Neural cell (in vitro differentiated cells): ENCODE measurements at regions not wholly inside any gene's neighbourhood (a gene's known extent, or its start where the extent isn't known, plus 50 kb on each side); places are given as distances from the start of the nearest gene placed in this dataset.

Experiments used
- POLR2AphosphoS5 ChIP-seq: IDR thresholded peaks from 2 replicates; pipeline ENCODE4 v1.6.1; 2012
- RAD21 ChIP-seq: fragments of 450-650 bp; conservative IDR thresholded peaks from 2 replicates; pipeline ENCODE4 v1.6.1; 2014; ENCODE audit warnings: antibody characterized with exemption, mild to moderate bottlenecking, moderate library complexity
- TF ChIP-seq, protein P1 (sequence below): fragments of 450-650 bp; IDR thresholded peaks from 2 replicates; pipeline ENCODE4 v1.5.1; 2014; ENCODE audit warnings: antibody characterized with exemption, mild to moderate bottlenecking, moderate library complexity; ENCODE audit not compliant: poor library complexity, severe bottlenecking
- TF ChIP-seq, protein P2 (sequence below): IDR thresholded peaks from 2 replicates; pipeline ENCODE4 v1.6.1; 2012; ENCODE audit warnings: borderline replicate concordance

DNA sequence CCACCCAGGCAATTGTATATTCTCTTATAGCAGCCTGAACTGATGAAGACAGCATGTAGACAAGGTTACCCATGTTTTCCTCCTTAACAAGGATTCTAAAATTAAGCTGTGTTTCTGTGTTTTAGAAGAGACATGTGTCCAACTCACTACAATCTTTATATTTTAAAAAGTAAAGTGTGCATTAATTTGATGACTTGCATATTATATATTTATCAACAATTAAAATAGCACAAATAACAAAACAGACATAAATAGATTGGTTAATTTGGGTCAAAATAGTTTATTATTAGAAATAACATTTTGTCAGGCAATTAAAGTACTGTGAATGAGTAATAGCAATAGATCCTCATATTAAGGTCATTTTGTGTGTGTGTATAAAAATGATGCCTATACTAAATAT is 357.1 kb downstream of the PDGFC start:
- TF ChIP-seq RAD21 (no peak), POLR2AphosphoS5 (no peak)
- TF ChIP-seq, protein P1, sequence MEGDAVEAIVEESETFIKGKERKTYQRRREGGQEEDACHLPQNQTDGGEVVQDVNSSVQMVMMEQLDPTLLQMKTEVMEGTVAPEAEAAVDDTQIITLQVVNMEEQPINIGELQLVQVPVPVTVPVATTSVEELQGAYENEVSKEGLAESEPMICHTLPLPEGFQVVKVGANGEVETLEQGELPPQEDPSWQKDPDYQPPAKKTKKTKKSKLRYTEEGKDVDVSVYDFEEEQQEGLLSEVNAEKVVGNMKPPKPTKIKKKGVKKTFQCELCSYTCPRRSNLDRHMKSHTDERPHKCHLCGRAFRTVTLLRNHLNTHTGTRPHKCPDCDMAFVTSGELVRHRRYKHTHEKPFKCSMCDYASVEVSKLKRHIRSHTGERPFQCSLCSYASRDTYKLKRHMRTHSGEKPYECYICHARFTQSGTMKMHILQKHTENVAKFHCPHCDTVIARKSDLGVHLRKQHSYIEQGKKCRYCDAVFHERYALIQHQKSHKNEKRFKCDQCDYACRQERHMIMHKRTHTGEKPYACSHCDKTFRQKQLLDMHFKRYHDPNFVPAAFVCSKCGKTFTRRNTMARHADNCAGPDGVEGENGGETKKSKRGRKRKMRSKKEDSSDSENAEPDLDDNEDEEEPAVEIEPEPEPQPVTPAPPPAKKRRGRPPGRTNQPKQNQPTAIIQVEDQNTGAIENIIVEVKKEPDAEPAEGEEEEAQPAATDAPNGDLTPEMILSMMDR, result no peak
- TF ChIP-seq, protein P2, sequence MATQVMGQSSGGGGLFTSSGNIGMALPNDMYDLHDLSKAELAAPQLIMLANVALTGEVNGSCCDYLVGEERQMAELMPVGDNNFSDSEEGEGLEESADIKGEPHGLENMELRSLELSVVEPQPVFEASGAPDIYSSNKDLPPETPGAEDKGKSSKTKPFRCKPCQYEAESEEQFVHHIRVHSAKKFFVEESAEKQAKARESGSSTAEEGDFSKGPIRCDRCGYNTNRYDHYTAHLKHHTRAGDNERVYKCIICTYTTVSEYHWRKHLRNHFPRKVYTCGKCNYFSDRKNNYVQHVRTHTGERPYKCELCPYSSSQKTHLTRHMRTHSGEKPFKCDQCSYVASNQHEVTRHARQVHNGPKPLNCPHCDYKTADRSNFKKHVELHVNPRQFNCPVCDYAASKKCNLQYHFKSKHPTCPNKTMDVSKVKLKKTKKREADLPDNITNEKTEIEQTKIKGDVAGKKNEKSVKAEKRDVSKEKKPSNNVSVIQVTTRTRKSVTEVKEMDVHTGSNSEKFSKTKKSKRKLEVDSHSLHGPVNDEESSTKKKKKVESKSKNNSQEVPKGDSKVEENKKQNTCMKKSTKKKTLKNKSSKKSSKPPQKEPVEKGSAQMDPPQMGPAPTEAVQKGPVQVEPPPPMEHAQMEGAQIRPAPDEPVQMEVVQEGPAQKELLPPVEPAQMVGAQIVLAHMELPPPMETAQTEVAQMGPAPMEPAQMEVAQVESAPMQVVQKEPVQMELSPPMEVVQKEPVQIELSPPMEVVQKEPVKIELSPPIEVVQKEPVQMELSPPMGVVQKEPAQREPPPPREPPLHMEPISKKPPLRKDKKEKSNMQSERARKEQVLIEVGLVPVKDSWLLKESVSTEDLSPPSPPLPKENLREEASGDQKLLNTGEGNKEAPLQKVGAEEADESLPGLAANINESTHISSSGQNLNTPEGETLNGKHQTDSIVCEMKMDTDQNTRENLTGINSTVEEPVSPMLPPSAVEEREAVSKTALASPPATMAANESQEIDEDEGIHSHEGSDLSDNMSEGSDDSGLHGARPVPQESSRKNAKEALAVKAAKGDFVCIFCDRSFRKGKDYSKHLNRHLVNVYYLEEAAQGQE, result no peak
